Tibial nerve (tissue), 4 donors: ENCODE measurements at regions not wholly inside any gene's neighbourhood (a gene's known extent, or its start where the extent isn't known, plus 50 kb on each side); places are given as distances from the start of the nearest gene placed in this dataset.
A peak's percentile ranks its signal among the peaks of the same experiment; 100 is the strongest.

Experiments
- DNase-seq, 2 donors: peaks; one replicate each; pipeline ENCODE4 v3.0.0-alpha.2; 2019; ENCODE audit warnings: low spot score in 2 of 2
- H3K27ac ChIP-seq, 4 donors: fragments of 200-600 bp; sonication (generic) in 3 of 4; one replicate each; pipeline ENCODE4 v1.5.1; 2017 to 2019; ENCODE audit warnings: mild to moderate bottlenecking in 1 of 4
- H3K27me3 ChIP-seq, 2 donors: fragments of 200-600 bp; sonication (generic) in 1 of 2; one replicate each; pipeline versions ENCODE4 v1.5.1 to v1.6.0; 2017 to 2019
- H3K36me3 ChIP-seq, 3 donors: fragments of 200-600 bp; sonication (generic); one replicate each; pipeline ENCODE4 v1.5.1; 2018 to 2019
- H3K4me1 ChIP-seq, 4 donors: fragments of 200-600 bp; sonication (generic) in 3 of 4; one replicate each; pipeline ENCODE4 v1.5.1; 2017 to 2019
- H3K4me3 ChIP-seq, 4 donors: fragments of 200-600 bp; sonication (generic) in 3 of 4; one replicate each; pipeline ENCODE4 v1.5.1; 2017 to 2019; ENCODE audit warnings: mild to moderate bottlenecking in 1 of 4, moderate library complexity in 1 of 4
- H3K9me3 ChIP-seq, 4 donors: fragments of 200-600 bp; sonication (generic) in 3 of 4; one replicate each; pipeline ENCODE4 v1.5.1; 2017 to 2019
- EP300 ChIP-seq, 2 donors: sonication (generic); formaldehyde crosslinking; IDR thresholded peaks; one replicate each; pipeline ENCODE4 v1.6.1; 2017; ENCODE audit warnings: antibody characterized with exemption in 2 of 2, mild to moderate bottlenecking in 1 of 2
- POLR2A ChIP-seq, 2 donors: fragments of 450-650 bp; IDR thresholded peaks; one replicate each; pipeline ENCODE4 v1.6.1; 2017; ENCODE audit warnings: antibody characterized with exemption in 2 of 2, mild to moderate bottlenecking in 2 of 2, moderate library complexity in 2 of 2
- WGBS, 2 donors: methylation state at CpG; one replicate each; pipeline ENCODE4 v1.1.5; 2018; 5-methylcytosine and 5-hydroxymethylcytosine counted together
- TF ChIP-seq, protein P1 (sequence below), 5 experiments: fragments of 200-600 bp in 3 of 5; fragments of 450-650 bp in 2 of 5; sonication (generic) in 3 of 5; IDR thresholded peaks; one replicate each; pipeline ENCODE4 v1.5.1; 2016 to 2019; ENCODE audit warnings: antibody characterized with exemption in 5 of 5, mild to moderate bottlenecking in 3 of 5, moderate library complexity in 2 of 5

DNA sequence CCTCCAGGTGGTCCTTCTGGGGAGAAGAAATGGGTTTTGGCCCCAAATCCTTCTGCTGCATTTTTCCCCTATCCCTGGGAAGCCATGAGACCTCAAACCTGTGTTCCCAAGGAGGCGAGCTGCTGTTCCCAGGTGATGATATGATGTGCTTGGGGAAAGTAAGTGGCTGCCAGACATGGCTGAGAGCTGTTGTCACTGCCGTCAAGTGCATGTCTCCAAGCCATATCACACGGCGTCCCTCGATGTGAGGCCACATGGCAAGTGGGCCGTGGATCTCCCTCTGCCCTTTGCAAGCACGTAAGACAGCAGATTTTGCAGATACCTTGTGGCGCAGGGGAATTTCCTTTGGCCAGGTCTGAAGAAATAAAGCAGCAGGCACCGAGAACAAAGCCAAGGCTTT, 103.7 kb upstream of the CD93 start:
- no peak for DNase-seq
- Histone ChIP-seq H3K4me3 (no peak overlapping the region), H3K9me3 (no peaks in the 10 kb centered on the region), H3K4me1 (no peaks in the 10 kb centered on the region), H3K27me3 (no peaks in the 10 kb centered on the region), H3K36me3 (no peaks in the 10 kb centered on the region), H3K27ac (no peak overlapping the region)
- TF ChIP-seq POLR2A (IDR thresholded peaks at IDR 0.05) = no peak
- TF ChIP-seq, protein P1, sequence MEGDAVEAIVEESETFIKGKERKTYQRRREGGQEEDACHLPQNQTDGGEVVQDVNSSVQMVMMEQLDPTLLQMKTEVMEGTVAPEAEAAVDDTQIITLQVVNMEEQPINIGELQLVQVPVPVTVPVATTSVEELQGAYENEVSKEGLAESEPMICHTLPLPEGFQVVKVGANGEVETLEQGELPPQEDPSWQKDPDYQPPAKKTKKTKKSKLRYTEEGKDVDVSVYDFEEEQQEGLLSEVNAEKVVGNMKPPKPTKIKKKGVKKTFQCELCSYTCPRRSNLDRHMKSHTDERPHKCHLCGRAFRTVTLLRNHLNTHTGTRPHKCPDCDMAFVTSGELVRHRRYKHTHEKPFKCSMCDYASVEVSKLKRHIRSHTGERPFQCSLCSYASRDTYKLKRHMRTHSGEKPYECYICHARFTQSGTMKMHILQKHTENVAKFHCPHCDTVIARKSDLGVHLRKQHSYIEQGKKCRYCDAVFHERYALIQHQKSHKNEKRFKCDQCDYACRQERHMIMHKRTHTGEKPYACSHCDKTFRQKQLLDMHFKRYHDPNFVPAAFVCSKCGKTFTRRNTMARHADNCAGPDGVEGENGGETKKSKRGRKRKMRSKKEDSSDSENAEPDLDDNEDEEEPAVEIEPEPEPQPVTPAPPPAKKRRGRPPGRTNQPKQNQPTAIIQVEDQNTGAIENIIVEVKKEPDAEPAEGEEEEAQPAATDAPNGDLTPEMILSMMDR (IDR thresholded peaks at IDR 0.05) = no peak
- no peak for TF ChIP-seq EP300 (IDR thresholded peaks at IDR 0.05)
- 81 to 88% methylated on average over 9 of the region's 9 CpGs for WGBS, 2 donors

DNA sequence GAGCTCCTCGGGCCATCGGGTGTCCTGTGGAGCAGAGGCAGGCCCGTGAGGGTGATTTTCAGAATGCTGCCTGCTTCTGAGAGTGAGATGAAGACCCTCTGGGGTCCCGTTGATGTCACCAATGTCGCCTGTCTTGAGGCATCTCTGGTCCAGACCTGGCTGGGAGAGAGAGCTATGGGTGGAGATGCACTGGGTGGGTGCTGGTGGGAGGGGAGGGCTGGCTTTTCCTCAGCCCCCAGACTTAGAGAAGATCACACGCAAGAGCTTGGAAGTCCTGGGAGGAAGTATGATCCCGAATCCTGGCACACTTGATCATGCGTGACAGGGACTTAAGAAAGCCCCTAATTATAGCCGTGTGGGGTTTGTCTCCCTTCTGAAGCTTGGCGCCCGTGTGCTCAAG, 103.2 kb upstream of the CD93 start:
- H3K9me3 ChIP-seq = no peaks in the 10 kb centered on the region
- no peak overlapping the region for H3K27ac ChIP-seq
- H3K36me3 ChIP-seq = no peaks in the 10 kb centered on the region
- WGBS, 2 donors = 82 to 88% methylated on average over 11 of the region's 11 CpGs
- no peak overlapping the region for H3K4me3 ChIP-seq
- H3K4me1 ChIP-seq = no peaks in the 10 kb centered on the region
- no peak for TF ChIP-seq EP300 (IDR thresholded peaks at IDR 0.05)
- TF ChIP-seq POLR2A (IDR thresholded peaks at IDR 0.05) = no peak
- TF ChIP-seq, protein P1 (IDR thresholded peaks at IDR 0.05) = no peak
- no peaks in the 10 kb centered on the region for H3K27me3 ChIP-seq
- no peak for DNase-seq

GRCh38 chr20:23188377-23189169, 102.4 kb upstream of the CD93 start:
- no peaks in the 10 kb centered on the region for H3K27me3 ChIP-seq
- DNase-seq = no peak
- 85 to 91% methylated on average over 3 of the region's 3 CpGs for WGBS, 2 donors
- H3K9me3 ChIP-seq = no peaks in the 10 kb centered on the region
- no peaks in the 10 kb centered on the region for H3K36me3 ChIP-seq
- H3K4me3 ChIP-seq = no peak overlapping the region
- no peaks in the 10 kb centered on the region for H3K4me1 ChIP-seq
- H3K27ac ChIP-seq = no peak overlapping the region
- TF ChIP-seq, protein P1 (IDR thresholded peaks at IDR 0.05) = no peak
- no peak for TF ChIP-seq POLR2A (IDR thresholded peaks at IDR 0.05)
- TF ChIP-seq EP300 (IDR thresholded peaks at IDR 0.05) = no peak

GRCh38 chr20:23187751-23188150, 101.6 kb upstream of the CD93 start:
- WGBS, 2 donors = 59 to 60% methylated on average over 7 of the region's 7 CpGs
- no peak for DNase-seq
- no peaks in the 10 kb centered on the region for H3K9me3 ChIP-seq
- no peak overlapping the region for H3K4me3 ChIP-seq
- no peak for TF ChIP-seq POLR2A (IDR thresholded peaks at IDR 0.05)
- peak in 1 of 2 donors; percentile 10 for TF ChIP-seq EP300 (IDR thresholded peaks at IDR 0.05)
- TF ChIP-seq, protein P1 (IDR thresholded peaks at IDR 0.05) = no peak
- no peaks in the 10 kb centered on the region for H3K27me3 ChIP-seq
- H3K27ac ChIP-seq = no peak overlapping the region
- no peaks in the 10 kb centered on the region for H3K4me1 ChIP-seq
- H3K36me3 ChIP-seq = no peaks in the 10 kb centered on the region

- H3K9me3 ChIP-seq = peaks cover 0 to 3% (median 0%) of the 10 kb centered on the region in 4 donors
- WGBS, 2 donors = 83 to 84% methylated on average over 5 of the region's 5 CpGs
- DNase-seq = no peak
These were observed 100.7 kb upstream of the CD93 start for GRCh38 chr20:23186808-23187207.

More at GRCh38 chr20:23186808-23187207, 100.7 kb upstream of the CD93 start:
- Histone ChIP-seq H3K27ac (no peak overlapping the region), H3K4me3 (no peak overlapping the region), H3K27me3 (no peaks in the 10 kb centered on the region), H3K4me1 (no peaks in the 10 kb centered on the region), H3K36me3 (no peaks in the 10 kb centered on the region)
- TF ChIP-seq, protein P1 (IDR thresholded peaks at IDR 0.05) = no peak
- TF ChIP-seq POLR2A (IDR thresholded peaks at IDR 0.05) (no peak), EP300 (IDR thresholded peaks at IDR 0.05) (no peak)
